ENCODE measurements at regions not wholly inside any gene's neighbourhood (a gene's known extent, or its start where the extent isn't known, plus 50 kb on each side); places are given as distances from the start of the nearest gene placed in this dataset.

DNA sequence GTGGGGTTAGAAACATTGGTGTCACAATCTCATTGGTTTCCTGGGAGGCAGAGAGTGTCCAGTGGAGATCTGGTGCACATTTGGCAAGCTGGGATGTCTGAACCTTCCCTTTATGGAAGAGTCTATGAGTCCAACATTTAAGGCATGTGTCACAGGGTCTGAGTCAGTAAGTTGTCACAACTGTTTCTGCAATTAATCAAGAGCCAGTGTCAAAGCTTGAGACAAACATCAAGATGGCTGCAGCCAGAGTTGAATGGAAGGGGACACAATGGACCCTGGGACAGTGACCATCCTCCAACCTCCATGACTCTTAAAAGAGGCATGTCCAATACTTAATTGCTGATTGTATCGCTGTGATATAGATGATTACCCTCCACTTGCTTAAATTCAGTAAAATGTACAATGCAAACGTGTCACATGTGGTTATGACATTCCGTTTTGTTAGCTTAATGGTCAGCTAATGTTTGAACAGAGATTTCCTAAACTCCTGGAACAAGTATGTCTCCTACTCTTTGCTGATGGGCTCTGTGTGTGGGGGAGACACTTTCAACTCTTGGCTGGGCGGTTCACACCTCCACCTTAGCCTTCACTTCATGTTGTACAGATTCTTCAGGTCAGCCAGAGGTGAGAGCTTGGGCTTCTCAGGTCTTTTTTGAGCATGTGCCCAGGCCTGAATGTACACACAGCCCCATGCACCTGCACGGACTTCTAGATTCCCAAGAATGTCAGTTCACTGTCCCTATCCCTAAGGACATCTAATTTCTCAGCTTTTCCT lies 79.9 kb upstream of the PRR23E start:
- no peak overlapping the region for H3K4me3 ChIP-seq
- no peak for DNase-seq
- H3K27ac ChIP-seq, result no peak overlapping the region
- H3K27me3 ChIP-seq, result no peaks in the 10 kb centered on the region
- no peaks in the 10 kb centered on the region for H3K36me3 ChIP-seq
- H3K4me1 ChIP-seq, result no peaks in the 10 kb centered on the region
- no peaks in the 10 kb centered on the region for H3K9me3 ChIP-seq (replicated peaks)

- Histone ChIP-seq H3K4me3 (no peak overlapping the region), H3K4me1 (no peaks in the 10 kb centered on the region), H3K36me3 (no peaks in the 10 kb centered on the region), H3K27ac (no peak overlapping the region), H3K27me3 (no peaks in the 10 kb centered on the region), H3K9me3 (replicated peaks) (no peaks in the 10 kb centered on the region)
- no peak for DNase-seq
These were observed 79.4 kb upstream of the PRR23E start for GRCh38 chr3:127113571-127113891.

GRCh38 chr3:127114337-127115070 lies 78.4 kb upstream of the PRR23E start:
- Histone ChIP-seq H3K27me3 (peaks cover 6% of the 10 kb centered on the region), H3K36me3 (no peaks in the 10 kb centered on the region), H3K27ac (no peak overlapping the region), H3K4me1 (no peaks in the 10 kb centered on the region), H3K4me3 (no peak overlapping the region), H3K9me3 (replicated peaks) (no peaks in the 10 kb centered on the region)
- DNase-seq, result peak in 1 of 2 experiments; percentile 17

- no peaks in the 10 kb centered on the region for H3K36me3 ChIP-seq
- H3K27me3 ChIP-seq, result peaks cover 6% of the 10 kb centered on the region
These were observed 77.1 kb upstream of the PRR23E start for GRCh38 chr3:127115691-127116351.

DNA sequence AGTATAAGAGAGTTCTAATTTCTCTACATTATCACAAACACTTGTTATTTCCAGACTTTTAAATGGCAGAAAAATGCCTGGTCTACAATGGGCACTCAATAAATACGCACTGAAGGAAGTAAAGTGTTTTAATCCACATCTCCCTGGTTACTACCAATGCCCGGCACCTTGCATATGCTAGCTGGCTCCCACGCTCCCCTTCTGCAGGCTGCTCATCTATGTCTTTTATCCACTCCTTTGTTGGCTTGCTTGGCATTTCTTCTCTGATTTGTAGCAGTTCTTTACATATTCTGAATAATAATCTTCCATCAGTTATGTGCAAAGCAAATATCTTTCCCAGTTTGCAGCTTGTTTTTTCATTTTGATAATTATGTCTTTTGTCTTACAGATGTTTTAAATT lies 74.6 kb upstream of the PRR23E start:
- Histone ChIP-seq H3K27me3 (peaks cover 6% of the 10 kb centered on the region), H3K4me3 (no peak overlapping the region), H3K36me3 (no peaks in the 10 kb centered on the region), H3K4me1 (no peaks in the 10 kb centered on the region), H3K9me3 (replicated peaks) (no peaks in the 10 kb centered on the region), H3K27ac (no peak overlapping the region)
- DNase-seq, result no peak

More at GRCh38 chr3:127115691-127116351, 77.1 kb upstream of the PRR23E start:
- Histone ChIP-seq H3K4me1 (no peaks in the 10 kb centered on the region), H3K4me3 (no peak overlapping the region), H3K27ac (no peak overlapping the region), H3K9me3 (replicated peaks) (no peaks in the 10 kb centered on the region)
- DNase-seq, result no peak

DNA sequence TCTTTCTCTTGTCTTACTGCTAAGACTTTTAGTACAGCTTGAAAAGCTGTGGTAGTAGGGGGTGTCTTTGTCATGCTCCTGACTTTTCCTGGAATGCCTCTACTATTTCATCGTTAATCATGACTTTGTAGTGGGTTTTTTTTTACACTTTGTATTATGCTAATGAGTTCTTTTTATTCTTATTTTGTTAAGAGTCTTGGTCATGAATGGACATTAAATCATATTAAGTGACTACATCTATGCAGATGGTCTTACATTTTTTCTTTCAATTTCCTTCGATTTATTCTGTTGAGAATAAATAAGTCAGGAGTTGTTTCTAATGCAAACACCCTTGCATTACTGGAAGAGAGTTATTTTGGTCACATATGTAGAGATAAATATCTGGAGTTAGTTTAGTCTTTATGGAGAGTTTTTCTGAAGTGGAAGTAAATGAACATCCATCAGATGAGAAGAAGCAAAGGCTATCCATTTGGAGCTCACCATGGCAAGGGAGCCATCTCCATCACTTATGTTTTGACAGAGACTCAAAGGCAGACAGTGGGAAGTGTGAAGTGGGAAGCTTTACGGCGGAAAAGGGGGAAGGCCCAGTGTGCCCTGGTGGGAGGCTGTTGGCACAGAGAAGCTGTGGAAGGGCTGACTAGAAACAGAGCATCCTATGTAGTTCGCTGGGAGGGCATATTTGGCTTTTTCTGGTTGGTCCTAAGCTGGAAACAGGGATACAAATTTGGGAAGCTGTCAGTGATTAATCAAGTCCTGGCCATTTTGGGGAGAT lies 73.1 kb upstream of the PRR23E start:
- Histone ChIP-seq H3K4me3 (no peak overlapping the region), H3K27me3 (peaks cover 6% of the 10 kb centered on the region), H3K36me3 (no peaks in the 10 kb centered on the region), H3K27ac (no peak overlapping the region), H3K4me1 (no peaks in the 10 kb centered on the region), H3K9me3 (replicated peaks) (no peaks in the 10 kb centered on the region)
- no peak for DNase-seq

DNA sequence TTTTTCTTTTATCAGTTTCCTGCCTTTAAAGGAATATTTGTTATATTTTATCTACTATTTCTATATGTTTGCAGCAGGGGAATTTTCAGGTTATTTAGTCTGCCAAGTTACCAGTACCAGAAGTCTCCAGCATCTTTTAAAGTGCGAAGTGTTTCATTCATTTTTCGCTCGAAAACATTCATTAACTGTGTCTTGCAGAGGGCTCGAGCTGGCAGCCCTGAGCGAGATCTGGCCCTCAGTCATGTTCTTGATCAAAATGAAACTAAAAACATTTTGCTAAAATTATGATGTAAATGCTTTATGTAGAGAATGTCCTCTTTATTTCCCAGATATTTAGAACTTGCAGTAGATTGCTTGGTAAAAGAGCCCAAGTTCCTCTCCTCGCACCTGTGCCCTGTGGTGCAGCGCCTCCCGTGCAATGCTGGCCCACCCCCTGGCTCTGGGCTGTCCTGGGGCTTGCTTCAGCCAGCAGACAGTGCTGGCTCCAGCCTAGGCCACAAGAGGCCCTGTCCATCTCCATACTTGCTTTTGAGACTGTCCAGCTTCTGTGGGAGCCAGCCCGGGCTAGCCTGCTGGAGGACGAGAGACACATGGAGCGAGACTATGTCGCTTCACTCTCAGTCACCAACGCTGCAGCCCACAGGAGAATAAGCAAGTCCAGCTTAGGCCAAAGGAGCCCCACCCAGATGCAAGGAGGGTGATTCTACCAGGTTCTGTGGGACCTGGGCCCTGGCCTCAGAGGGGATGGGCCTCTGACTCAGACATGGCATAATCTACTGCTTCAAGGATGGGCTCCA lies 71.9 kb upstream of the PRR23E start:
- Histone ChIP-seq H3K4me3 (no peak overlapping the region), H3K27ac (no peak overlapping the region), H3K9me3 (replicated peaks) (no peaks in the 10 kb centered on the region), H3K4me1 (no peaks in the 10 kb centered on the region), H3K27me3 (peaks cover 6% of the 10 kb centered on the region), H3K36me3 (no peaks in the 10 kb centered on the region)
- no peak for DNase-seq

DNA sequence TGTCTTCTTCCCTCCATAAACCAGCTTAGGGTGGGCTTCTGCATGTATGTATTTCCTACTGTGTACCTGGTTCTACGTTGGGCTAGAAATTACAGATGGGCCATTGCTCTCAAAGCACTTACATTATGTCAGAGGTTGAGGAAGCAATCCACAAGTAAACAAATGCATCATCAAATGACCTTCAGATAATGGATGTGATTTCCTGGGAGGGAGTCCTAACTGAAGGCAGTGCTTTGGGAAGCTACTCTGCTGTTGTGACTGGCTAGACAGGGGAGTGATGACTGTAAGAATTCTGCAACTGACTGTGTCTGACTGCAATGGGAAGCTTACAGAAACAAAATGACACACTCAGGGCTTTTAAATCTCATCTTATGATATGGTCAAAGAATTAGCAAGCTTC lies 71.0 kb upstream of the PRR23E start:
- no peak overlapping the region for H3K4me3 ChIP-seq
- peaks cover 6% of the 10 kb centered on the region for H3K27me3 ChIP-seq
- no peak for DNase-seq
- no peak overlapping the region for H3K27ac ChIP-seq
- no peaks in the 10 kb centered on the region for H3K36me3 ChIP-seq
- no peaks in the 10 kb centered on the region for H3K4me1 ChIP-seq
- H3K9me3 ChIP-seq (replicated peaks), result no peaks in the 10 kb centered on the region

DNA sequence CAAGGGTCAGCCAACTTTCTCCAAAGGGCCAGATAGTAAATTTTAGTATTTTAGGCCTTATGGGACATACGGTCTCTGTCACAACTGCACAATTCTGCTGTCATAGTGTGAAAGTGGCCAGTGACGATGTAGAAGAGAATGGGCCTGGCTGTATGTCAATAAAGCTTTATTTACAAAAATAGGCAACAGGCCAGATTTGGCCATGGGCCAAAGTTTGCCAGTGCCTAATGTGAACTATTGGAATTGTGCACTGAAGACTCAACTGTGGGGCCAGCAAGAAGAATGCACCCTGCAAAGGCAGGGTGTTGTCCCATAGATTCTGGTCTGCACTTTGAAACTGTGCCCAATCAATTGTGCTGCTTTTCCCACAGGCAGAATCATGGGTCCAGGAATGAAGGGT lies 69.4 kb upstream of the PRR23E start:
- Histone ChIP-seq H3K9me3 (replicated peaks) (no peaks in the 10 kb centered on the region), H3K27me3 (peaks cover 6% of the 10 kb centered on the region), H3K4me1 (no peaks in the 10 kb centered on the region), H3K36me3 (no peaks in the 10 kb centered on the region), H3K4me3 (no peak overlapping the region), H3K27ac (no peak overlapping the region)
- no peak for DNase-seq

DNA sequence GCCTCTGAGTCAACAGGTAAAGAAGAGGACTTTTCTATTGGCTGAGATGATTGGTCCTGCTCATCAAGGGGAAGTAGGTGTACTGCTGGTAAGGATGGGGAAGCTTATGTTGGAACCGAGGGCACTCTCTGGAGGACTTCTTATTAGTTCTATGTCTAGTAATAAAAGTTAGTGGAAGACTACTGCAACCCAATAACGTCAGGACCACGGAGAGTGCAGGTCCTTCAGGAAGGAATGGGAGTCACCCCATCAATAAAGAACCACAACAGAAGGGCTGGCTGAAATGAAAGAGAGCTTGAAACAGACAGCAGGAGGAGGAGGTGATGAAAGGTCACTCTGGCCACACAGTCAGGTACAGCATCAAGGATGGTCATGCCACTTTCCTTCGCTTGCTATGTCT lies 68.8 kb upstream of the PRR23E start:
- H3K27ac ChIP-seq, result no peak overlapping the region
- no peaks in the 10 kb centered on the region for H3K4me1 ChIP-seq
- H3K27me3 ChIP-seq, result peaks cover 1% of the 10 kb centered on the region
- DNase-seq, result no peak
- H3K9me3 ChIP-seq (replicated peaks), result no peaks in the 10 kb centered on the region
- no peaks in the 10 kb centered on the region for H3K36me3 ChIP-seq
- no peak overlapping the region for H3K4me3 ChIP-seq

GRCh38 chr3:127131424-127132170 lies 61.3 kb upstream of the PRR23E start:
- no peaks in the 10 kb centered on the region for H3K36me3 ChIP-seq
- no peak overlapping the region for H3K27ac ChIP-seq
- H3K4me3 ChIP-seq, result no peak overlapping the region
- H3K4me1 ChIP-seq, result no peaks in the 10 kb centered on the region
- DNase-seq, result no peak
- no peaks in the 10 kb centered on the region for H3K9me3 ChIP-seq (replicated peaks)
- H3K27me3 ChIP-seq, result peaks cover 8% of the 10 kb centered on the region; the same call in 1 of the 2 replicates

- H3K9me3 ChIP-seq (replicated peaks), result no peaks in the 10 kb centered on the region
- no peaks in the 10 kb centered on the region for H3K4me1 ChIP-seq
- H3K4me3 ChIP-seq, result no peak overlapping the region
- H3K27ac ChIP-seq, result no peak overlapping the region
- no peaks in the 10 kb centered on the region for H3K36me3 ChIP-seq
- peaks cover 8% of the 10 kb centered on the region; the same call in 1 of the 2 replicates for H3K27me3 ChIP-seq
- no peak for DNase-seq
These were observed 60.1 kb upstream of the PRR23E start for GRCh38 chr3:127132876-127133275.

DNA sequence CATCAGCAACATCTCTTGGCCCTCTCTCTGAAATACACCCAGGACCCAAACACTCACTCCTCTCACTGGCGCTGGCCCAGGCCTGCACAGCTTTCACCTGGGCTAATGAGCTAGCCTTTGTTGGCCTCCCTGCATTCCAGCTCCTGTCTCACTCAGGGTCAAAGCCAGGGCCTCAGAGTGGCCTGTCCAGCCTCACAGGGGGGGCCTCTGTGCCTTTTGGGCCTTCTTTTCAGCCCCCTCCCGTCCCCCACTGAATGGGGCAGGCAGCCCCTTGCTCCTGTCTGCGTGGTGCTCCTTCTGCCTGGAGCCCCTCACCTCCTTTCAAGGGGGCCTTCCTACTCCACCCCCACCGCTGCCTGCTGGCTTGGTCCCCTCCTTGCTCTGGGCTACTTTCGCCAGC lies 59.0 kb upstream of the PRR23E start:
- Histone ChIP-seq H3K4me1 (peaks cover 5% of the 10 kb centered on the region), H3K9me3 (replicated peaks) (no peaks in the 10 kb centered on the region), H3K4me3 (no peak overlapping the region), H3K27ac (no peak overlapping the region), H3K27me3 (peaks cover 8% of the 10 kb centered on the region; the same call in 1 of the 2 replicates), H3K36me3 (no peaks in the 10 kb centered on the region)
- no peak for DNase-seq

Data from SJCRH30 (cell line).